ENCODE measurements at regions not wholly inside any gene's neighbourhood (a gene's known extent, or its start where the extent isn't known, plus 50 kb on each side); places are given as distances from the start of the nearest gene placed in this dataset.

DNA sequence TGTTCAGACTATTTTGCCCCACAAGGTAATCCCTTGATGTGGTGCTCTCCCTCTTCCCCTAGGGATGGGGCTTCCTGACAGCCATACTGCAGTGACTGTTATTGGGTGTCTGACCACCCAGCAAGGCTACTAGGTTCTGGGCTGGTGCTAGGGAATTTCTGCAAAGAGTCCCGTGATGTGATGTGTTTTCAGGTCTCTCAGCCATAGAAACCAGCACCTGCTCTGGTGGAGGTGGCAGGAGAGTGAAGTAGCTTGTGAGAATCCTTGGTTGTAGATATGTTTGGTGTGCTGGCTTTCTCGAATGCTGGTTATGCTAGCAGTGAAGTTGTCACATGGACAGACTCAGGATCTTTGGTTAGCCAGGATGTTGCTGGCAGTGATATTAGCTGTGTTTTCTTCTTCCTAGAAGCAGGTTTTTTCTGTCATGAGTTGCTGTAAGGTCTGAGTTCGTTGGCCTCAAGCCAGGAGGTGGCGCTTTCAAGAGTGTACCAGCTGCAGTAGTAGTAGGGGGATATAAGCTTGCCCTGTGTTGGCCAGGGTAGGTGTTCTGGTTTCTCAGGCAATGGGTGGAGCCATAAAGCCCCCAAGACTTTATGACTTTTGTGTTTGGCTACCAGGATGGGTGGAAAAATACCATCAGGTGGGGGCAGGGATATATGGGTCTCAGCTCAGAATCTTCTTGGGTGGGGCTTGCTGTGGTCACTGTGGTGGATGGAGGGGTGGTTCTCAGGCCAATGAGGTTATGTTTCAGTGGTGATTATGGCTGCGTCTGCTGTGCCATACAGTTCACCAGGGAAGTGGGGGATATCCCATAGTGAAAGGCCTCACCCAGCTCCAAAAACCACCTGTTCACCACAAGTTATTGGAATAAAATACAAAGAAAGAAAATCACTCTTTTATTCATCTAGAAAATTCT, 1112.3 kb downstream of the KCNT2 start:
- DNase-seq, result no peak

DNA sequence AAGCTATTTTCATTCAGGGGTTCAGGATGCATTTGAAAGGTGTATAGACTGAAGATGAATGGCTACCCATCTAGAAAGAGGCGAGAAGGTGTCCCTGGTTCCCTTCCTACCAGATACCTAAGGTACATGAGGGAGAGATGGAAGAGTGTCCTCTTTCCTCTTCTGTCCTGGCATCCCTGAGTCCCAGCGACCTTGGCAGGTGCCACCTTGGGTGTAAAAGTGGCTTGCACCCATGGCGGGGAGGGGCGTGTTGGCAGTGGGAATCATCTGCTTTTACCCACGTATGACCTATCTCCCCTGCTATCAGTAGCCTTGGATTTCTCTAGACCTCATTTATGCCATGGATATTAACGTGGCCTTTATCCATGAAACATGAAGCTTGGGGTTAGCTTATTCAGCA, 1126.1 kb downstream of the KCNT2 start:
- no peak for DNase-seq

DNA sequence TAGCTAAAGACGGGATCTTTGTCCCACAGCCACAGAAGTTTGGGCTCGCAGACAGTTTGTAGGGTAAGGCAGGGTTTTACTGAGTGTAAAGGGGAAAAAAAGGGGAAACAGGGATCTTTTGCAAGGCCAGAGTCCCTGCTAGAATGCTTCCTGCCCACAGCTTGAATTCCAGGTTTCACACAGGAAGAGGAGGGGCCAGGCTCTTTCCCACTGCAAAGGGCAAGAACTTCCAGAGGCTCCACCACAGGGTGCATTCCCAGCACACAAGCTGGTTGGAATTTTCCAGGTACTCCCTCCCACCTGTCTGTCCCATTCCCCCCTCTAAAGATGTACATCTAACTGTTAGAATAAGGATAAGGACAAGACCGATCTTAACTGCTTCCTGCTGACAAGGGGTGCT, 1126.9 kb downstream of the KCNT2 start:
- no peak for DNase-seq

DNA sequence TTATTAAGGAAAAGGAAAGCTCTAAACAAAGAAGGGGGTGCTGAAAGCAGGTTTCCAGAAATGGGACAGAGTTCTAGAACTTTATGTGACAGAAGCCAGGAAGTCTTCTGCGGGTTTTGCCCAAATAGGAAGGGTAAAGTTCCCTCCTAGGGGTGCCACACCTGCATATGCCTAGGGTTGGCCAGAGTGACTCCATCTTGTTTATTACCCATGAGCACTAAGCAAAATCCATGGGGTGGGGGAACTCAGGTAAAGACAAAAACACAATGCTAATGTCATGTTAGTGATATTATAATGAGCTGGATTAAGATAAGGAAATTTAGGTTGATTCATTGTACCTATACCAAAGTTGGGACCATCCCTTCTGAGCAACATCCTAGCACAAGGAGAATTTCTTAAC, 1132.7 kb downstream of the KCNT2 start:
- no peak for DNase-seq

DNA sequence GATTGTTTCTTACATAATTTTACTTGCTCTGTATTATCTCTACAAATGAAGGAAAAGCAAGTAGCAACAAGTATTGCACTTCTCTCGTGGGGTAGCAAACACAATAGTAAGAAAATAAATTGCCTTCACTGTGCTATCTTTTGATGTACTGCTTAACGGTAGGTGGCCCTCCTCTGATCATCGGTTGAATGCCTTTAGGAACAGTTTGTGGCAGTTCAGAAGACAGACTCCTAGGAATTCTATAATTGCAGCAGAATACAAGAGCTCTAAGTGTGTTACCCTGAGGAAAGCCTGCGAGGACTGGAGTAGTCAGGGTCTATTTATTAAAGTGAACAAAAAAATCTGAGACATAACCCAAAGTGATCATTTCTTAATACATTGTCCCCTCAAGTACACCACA, 1135.9 kb downstream of the KCNT2 start:
- no peak for DNase-seq

DNA sequence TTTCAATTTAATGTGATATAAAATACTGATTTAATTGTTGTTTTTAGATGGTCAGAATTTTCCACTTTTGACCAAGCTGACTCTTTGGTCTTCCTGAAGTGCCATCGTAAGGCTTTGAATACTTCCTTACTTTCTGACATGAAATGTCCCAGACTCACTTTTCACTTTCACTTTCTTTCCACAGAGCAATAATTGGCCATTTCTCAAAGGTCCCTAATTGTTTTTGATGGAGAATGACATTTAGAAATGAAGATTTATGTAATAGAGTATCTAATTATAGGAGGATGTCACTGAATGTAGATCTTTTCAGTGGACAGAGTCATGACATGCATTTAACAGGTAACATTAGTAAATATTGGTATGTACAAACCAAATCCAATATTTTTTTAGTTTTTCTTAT, 1141.6 kb downstream of the KCNT2 start:
- no peak for DNase-seq

DNA sequence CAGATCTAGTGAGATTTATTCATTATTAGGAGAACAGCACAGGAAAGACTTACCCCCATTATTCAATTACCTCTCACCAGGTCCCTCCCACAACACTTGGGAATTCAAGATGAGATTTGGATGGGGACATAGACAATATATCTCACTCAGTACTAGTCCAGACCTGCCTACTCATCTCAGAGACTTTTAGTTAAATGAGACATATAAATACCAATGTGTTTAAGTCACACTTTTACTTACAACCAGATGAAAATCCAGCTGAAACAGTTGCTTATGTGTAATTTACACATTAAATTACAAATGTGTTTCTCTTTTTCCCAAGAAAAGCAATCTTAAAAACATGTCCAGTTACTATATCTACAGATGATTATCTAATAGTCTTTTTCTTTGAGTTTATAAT, 1145.6 kb downstream of the KCNT2 start:
- no peak for DNase-seq

DNA sequence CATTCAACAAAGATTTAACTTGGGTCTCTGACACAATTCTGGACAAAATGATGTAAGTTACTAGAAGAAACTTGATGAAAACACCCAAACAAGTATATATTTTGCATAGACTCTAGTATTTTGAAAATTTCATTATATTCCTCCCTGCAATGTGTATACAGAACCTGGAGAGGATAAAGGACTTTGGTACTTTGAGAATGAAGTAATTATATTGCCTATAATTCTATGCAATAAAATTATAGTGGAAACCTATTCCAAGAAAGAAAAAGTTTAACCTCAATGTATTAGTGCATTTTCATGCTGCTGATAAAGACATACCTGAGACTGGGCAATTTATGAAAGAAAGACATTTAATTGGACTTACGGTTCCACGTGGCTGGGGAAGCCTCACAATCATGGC, 1146.1 kb downstream of the KCNT2 start:
- DNase-seq, result no peak

DNA sequence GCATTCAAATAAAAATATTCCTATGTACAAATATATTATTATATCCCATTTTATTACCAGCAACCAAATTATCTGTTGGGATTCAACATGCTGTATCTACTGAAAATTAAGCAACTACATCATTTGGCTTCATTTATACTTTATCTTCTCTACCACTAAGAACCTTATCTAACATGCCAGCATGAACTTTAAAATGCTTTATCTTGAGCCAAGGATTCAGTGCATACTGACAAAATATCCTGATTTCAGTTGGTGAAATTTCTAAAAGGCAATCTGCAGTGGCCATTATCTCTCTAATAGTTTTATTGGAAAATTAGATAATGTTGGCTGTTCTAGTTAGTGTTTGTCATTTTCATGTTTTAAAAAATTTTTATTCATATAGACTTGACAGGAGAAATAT, 1149.9 kb downstream of the KCNT2 start:
- DNase-seq, result no peak

DNA sequence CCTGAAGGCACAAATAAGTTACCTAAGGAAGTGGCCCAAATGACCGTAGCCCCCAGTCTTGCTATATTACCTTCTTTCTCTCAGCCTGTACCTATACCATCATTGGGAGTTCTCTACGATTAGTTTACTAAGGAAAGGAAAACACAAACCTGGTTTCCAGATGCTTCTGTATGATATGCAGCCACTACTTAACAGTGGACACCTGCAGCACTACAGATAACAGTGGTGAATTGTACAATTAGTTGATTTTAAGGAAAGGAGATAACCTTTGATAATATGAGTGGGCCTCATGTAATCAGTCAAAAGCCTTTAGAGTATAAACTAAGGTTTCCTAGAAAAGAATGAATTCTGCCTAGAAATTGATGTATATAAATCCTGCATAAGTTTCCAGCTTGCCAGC, 1157.4 kb downstream of the KCNT2 start:
- no peak for DNase-seq

DNA sequence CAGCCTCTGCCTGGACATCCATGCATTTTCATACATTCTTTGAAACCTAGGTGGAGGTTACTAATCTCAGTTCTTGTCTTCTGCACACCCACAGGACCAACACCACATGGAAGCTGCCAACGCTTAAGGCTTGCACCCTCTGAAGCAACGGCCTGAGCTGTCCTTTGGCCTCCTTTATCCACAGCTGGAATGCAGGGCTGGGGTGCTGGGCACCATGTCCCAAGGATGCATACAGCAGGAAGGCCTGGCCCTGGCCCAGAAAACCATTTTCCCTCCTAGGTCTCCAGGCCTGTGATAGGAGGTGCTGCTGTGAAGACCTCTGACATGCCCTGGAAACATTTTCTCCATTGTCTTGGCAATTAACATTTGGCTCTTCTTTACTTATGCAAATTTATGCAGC, 1168.6 kb downstream of the KCNT2 start:
- no peak for DNase-seq

DNA sequence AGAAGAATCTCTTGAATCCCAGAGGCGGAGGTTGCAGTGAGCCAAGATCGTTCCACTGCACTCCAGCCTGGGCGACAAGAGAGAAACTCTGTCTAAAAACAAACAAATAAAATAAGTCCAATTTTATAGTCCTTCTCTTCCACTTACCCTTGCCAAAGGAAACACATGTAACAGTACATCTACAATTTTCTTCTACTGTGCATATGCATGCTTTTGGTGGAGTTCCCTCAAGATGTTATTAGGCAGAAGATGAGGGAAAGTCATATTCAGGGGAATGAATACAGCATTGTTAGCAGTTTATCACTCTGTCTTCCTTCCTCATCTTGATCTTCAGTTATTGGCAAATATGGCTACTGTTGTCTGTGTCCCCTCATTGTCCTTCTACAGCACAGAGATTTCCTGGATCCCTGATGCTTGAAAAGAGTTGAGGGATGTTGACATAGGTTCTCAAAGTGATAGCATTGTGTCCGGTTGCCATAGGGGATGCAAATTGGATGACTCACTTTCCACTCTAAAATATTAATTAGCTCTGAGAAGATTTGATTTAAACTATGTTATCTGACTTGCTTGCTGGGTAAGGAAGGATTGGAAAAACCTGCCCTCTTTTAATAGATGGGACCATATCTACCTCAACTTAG, 1173.6 kb downstream of the KCNT2 start:
- no peak for DNase-seq

DNA sequence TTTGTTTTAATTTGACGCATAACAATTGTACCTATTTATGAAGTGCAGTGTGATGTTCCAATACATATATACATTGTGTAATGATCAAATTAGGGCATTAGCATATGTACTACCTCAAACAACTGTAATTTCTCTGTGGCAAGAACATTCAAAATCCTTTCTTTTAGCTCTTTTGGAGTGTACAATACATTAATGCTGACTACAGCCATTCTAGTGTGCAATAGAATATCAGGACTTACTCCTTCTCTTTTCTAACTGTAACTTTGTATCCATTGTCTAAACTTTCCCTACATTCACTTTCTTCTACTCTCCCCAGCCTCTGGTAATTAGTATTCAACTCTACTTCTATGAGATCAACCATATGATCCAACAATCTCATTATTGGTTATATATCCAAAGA, 1177.4 kb downstream of the KCNT2 start:
- DNase-seq, result no peak

DNA sequence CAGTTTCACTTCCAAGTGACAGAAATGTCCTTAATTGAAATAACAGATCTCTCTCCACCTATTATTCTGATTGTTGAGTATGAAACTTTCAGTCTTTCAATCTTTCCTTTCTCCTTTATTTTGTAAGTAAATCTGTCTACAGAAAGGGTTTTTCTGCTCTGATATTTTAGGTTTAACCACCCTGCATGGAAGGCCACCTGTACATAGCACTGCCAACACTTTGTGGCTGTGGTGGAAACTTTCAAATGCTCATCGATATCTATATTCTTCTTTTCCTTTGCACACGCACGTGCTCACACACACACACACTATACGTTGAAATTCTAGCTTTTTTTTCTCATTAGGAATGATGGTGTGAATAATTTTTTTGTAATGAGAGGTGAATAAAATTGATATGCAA, 1179.3 kb downstream of the KCNT2 start:
- DNase-seq, result no peak

DNA sequence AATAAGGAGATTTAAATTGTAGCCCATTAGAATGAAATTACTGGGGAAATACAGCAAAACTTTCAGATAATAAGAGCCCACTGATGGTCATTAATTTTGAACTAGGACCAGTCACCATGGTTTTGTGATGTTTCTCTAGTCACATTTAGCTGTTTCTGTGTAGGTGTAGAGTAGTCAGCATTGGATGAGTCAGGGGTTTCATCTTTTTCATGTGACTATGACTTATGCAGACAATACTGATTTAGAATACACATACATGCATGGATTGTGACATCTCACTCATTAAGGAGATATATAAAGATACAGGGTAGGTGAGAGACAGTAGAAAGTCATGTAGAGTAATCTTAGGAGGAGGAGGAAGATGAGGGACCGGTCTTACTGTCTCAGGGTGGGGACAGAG, 1192.7 kb downstream of the KCNT2 start:
- DNase-seq, result no peak

DNA sequence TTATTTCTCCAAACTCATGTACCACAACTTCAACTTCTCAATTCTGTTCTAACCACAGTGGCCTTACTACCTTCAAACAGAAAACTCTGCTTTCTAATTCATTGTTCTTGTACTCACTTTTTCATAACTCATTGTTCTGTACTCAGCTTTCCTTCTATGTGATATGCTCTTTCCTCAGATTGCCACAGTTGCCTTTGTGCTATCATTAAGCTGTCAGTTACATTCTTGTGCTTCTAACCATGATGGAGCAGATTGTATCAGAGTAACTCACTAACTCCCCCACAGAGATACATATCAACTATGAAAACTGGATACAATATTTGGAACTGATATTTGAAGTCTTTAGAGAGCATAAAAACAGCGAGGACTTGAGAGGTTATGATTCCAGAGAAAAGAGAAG, 1213.7 kb downstream of the KCNT2 start:
- no peak for DNase-seq

DNA sequence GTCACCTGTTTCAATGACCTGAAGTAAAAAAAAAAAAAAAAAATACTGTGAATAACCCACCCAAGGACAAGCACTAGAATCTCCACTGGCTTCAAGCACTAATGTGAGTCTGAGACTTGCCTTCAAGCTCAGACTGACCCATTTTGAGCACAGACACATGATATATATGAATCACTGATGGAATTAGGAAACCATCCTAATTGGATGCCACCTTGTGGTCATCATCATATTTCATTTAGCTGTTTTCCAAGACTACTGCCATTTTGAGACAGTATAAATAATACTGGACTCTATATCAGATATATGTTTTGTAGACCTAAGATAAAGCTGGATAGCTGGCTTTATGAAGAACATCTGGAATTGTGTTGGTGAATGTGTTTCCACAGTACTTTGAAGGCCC, 1232.0 kb downstream of the KCNT2 start:
- no peak for DNase-seq

DNA sequence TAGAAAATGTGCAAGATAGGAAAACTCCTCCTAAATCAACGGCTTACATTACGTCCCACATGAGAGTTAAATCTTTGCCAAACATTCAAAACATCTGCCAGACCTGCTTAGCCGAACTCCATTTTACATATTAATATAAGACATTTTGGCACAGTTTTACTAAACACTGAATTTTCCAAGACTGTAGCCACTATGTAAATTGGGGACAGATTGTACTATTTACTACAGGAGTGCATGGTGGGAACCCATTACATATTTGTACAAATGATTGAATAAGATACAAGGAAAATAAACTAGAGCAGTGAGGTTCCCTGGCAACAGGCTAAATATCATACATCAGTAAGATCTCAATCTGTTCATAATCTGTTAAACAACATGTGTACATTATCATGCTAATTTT, 1234.4 kb downstream of the KCNT2 start:
- no peak for DNase-seq

DNA sequence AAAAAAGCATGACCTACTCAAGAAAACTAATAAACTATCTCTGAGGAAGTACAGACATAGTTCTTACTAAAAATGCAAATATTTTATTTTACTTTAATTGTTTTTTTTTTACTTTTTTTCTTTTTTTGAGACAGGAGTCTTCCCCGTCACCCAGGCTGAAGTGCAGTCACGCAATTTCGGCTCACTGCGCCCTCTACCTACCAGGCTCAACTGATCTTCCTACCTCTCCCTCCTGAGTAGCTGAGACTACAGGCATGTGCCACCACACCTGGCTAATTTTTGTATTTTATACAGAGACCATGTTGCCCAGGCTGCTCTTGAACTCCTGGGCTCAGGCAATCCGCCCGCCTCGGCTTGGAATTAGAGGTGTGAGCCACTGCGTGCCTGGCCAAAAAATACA, 1263.1 kb downstream of the KCNT2 start:
- no peak for DNase-seq

DNA sequence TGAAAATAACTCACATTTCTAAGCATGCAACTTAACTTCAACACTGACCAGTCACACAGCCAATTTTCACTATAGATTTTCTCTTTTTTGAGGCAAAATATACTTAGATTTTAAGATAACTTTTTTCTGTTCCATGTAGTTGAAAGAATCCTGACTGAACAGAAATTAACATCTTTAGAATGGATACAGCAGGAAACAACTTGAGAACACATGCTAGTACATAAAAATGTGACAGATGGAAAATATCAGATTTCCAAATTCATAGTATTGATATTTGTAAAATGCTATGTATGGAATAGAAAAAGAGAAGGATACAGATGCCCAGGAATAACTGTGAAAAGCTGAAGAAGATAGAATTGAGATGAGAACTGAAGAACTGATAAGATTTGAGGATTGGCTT, 1270.6 kb downstream of the KCNT2 start:
- DNase-seq, result no peak

DNA sequence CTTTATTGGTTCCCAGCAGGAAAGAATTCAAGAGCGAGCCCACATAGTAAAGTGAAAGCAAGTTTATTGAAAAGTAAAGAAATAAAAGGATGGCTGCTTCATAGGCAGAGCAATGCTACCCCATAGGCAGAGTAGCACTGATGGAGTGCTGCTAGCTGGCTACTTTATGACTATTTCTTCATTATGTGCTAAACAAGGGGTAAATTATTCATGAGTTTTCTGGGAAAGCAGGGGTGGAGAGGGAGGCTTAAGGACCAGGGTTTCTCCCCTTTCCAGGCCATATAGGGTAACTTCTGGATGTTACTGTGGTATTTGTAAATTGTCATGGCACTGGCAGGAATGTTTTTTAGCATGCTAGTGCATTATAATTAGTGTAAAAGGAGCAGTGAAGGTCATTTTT, 1271.4 kb downstream of the KCNT2 start:
- DNase-seq, result no peak

DNA sequence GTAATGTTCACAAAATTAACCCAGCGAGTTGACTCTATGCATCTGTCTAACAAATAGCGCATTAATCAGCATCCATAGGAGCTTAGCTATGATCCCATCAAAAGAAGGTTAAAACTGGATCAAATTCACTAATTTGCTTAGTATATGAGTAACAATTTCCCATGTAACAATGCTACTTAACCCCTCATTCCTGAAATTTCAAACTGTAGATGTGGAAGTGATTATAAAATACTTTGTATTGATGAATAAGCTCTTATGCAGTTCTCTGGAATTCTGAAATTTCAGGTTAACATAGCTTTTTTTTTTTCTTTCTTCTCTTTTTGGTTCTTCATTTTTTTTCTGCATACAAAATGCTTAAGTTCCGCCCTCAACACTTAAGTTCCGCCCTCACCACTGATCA, 1272.7 kb downstream of the KCNT2 start:
- no peak for DNase-seq

DNA sequence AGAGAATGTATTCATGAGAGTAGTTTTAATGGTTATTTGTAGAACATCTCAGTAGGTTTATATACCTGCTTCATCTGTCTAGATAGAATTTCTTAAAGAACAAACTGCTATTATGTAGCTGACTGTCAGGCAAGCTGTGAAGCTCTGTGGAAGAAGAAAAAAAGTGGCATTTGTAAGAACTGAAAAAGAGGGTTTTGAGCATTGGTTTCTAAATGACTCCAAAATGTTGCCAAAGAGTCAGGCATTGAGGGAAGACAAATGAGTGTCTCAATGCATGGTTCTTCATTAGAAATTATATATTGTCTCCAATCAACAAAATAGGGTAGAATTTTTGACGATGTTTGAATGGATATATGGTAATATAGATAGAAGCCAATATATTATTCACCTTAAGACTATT, 1276.1 kb downstream of the KCNT2 start:
- no peak for DNase-seq

DNA sequence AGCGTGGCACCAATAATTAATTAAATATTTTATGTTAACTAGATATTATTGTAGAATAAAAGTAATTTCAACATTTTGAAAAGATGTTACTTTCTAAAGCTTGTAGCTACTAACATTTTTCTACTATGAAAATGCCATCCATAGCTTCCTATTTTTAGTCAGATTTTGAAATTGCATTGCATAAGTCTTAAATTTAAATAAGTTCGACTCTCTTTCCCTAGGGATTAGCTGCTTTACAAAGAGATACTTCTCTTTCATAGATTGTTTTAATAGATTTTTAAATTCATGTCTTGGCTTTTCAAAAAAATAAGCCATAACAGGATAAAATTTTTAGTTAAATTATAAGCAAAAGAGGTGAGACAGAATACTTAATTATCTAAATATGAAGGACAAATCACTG, 1279.6 kb downstream of the KCNT2 start:
- DNase-seq, result no peak

DNA sequence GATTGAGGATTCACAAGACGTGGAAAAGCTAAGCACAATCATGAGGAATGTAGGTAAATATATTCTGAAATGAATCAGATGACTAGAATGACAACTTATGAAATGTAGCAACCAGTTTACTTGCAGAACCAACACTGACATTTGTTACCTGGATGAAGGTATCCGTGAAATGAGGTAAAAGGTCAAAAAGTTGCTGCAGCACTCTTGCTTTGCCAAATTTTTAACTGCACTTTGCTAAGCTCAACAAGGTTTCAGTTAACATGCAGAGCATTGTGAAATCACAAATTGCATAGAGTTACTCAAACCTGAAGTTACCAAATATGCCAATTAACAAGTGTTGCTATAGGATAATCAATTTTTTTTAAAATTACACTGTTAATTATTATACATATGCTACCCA, 1280.1 kb downstream of the KCNT2 start:
- DNase-seq, result no peak
